ENCODE measurements at regions not wholly inside any gene's neighbourhood (a gene's known extent, or its start where the extent isn't known, plus 50 kb on each side); places are given as distances from the start of the nearest gene placed in this dataset.

DNA sequence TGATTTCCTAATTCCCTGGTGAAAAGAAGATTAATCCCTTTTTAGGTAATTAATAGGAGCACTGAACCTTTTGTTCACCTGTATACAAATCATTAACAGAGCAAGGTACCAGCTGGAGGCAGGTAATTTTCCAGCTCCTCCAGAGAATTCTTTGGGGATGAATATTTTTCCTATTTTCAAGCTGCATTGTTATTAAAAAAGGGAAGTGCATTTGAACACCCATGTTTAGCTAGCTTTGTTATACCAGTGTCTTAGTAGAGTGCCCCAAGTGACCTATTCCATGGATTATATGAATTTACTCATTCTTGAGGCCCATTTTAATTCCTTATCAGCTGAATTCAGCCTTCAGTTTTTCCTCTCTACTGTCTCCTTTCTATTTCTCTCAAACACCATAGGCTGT is 73.2 kb upstream of the GOT2 start:
- TF ChIP-seq, protein P1, sequence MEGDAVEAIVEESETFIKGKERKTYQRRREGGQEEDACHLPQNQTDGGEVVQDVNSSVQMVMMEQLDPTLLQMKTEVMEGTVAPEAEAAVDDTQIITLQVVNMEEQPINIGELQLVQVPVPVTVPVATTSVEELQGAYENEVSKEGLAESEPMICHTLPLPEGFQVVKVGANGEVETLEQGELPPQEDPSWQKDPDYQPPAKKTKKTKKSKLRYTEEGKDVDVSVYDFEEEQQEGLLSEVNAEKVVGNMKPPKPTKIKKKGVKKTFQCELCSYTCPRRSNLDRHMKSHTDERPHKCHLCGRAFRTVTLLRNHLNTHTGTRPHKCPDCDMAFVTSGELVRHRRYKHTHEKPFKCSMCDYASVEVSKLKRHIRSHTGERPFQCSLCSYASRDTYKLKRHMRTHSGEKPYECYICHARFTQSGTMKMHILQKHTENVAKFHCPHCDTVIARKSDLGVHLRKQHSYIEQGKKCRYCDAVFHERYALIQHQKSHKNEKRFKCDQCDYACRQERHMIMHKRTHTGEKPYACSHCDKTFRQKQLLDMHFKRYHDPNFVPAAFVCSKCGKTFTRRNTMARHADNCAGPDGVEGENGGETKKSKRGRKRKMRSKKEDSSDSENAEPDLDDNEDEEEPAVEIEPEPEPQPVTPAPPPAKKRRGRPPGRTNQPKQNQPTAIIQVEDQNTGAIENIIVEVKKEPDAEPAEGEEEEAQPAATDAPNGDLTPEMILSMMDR (IDR thresholded peaks at IDR 0.05): no peak
- TF ChIP-seq POLR2A (IDR thresholded peaks at IDR 0.05): no peak

Data from lower leg skin (tissue), 3 donors.